ENCODE measurements at regions not wholly inside any gene's neighbourhood (a gene's known extent, or its start where the extent isn't known, plus 50 kb on each side); places are given as distances from the start of the nearest gene placed in this dataset.

DNA sequence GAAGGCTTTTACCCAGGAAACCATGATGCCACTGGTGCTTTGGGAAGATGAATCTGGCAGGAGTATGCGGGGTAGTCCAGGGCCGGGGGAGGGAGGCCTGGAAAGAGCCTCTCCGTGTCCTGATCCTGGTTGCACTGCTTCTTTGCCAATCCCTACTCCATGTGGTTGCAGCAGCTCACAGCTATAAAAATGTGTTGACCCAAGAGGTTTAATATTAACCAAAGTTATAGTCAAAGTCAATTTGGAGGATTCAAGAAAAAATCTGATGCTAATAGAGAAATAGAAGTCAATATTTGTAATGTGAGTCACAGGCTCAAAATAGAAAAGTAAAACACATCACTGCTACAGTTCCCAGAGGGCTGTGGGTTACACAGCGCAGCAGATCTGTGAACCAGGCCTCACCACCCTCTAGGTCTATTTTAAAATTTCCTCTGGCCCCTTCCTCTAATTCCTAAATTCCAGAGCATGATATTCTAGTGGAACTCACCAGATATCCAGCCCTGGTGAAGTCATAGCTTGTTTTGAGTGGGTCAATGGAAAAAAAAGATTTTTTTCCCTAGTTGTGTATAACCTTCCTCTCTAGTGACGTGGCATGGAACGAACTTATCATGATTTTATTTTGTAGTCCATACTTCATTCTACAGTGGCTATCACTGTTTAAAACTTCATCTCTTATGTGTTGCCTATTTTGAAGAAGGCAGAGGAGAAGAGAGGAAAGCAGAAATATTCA, 63.2 kb upstream of the BMP2 start:
- H3K36me3 ChIP-seq (replicated peaks in 1 of 2; ENCODE audit: control insufficient read depth in 1 of 2, insufficient read depth in 2 of 2, low read length in 2 of 2), result no peaks in the 10 kb centered on the region
- no peak overlapping the region for H3K9ac ChIP-seq (ENCODE audit: insufficient read depth, low read length, poor library complexity, severe bottlenecking)

DNA sequence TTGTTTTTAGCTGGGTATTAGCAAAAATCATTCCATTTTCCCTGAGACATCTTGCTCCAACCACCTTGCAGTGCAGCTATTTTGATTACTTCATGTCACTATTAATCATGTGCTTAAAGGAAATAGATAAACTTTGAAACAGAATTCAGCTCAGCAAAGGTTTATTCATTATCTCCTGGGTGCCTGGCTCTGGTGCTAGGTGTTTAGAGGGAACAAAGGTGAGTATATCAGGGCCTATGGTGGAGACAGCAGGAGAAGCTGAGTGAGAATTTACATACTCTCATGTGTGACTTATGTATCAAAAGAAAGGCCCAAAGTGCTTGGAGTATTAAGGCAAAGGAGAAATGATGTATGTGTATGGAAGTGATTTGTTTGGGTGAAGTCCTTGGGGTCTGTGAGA, 63.8 kb upstream of the BMP2 start:
- no peak overlapping the region for H3K27ac ChIP-seq (ENCODE audit: low read depth in 1 of 2, low read length in 2 of 2)
- TF ChIP-seq, protein P1, sequence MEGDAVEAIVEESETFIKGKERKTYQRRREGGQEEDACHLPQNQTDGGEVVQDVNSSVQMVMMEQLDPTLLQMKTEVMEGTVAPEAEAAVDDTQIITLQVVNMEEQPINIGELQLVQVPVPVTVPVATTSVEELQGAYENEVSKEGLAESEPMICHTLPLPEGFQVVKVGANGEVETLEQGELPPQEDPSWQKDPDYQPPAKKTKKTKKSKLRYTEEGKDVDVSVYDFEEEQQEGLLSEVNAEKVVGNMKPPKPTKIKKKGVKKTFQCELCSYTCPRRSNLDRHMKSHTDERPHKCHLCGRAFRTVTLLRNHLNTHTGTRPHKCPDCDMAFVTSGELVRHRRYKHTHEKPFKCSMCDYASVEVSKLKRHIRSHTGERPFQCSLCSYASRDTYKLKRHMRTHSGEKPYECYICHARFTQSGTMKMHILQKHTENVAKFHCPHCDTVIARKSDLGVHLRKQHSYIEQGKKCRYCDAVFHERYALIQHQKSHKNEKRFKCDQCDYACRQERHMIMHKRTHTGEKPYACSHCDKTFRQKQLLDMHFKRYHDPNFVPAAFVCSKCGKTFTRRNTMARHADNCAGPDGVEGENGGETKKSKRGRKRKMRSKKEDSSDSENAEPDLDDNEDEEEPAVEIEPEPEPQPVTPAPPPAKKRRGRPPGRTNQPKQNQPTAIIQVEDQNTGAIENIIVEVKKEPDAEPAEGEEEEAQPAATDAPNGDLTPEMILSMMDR (IDR thresholded peaks at IDR 0.05), result no peak
- no peak overlapping the region for H2AFZ ChIP-seq (ENCODE audit: insufficient read depth, low read depth, low read length, poor library complexity, severe bottlenecking)
- peaks cover 0 to 4% (median 0%) of the 10 kb centered on the region in 7 donors for H3K9me3 Mint-ChIP-seq
- no peaks in the 10 kb centered on the region for H3K9me3 ChIP-seq (replicated peaks in 1 of 2; ENCODE audit: control insufficient read depth in 1 of 2, insufficient read depth in 1 of 2, low read length in 2 of 2)
- H3K4me3 ChIP-seq (replicated peaks in 1 of 3; ENCODE audit: low read depth in 2 of 3, low read length in 3 of 3), result no peak overlapping the region
- H3K27me3 Mint-ChIP-seq (ENCODE audit: low read depth in 3 of 3), result peaks cover 16 to 23% (median 22%) of the 10 kb centered on the region in 3 donors
- H4K20me1 ChIP-seq (ENCODE audit: insufficient read depth, low read length), result no peaks in the 10 kb centered on the region
- H3K36me3 Mint-ChIP-seq, result peaks cover 0 to 10% of the 10 kb centered on the region in 2 donors
- H3K79me2 ChIP-seq (ENCODE audit: insufficient read depth, low read length), result no peaks in the 10 kb centered on the region
- peaks cover 39 to 40% of the 10 kb centered on the region in 2 donors for H3K4me1 ChIP-seq (ENCODE audit: control insufficient read depth in 1 of 2, insufficient read depth in 2 of 2, low read length in 2 of 2)
- H3K27ac Mint-ChIP-seq, result no peak overlapping the region
- no peaks in the 10 kb centered on the region for H3K36me3 ChIP-seq (replicated peaks in 1 of 2; ENCODE audit: control insufficient read depth in 1 of 2, insufficient read depth in 2 of 2, low read length in 2 of 2)
- no peak overlapping the region for H3K9ac ChIP-seq (ENCODE audit: insufficient read depth, low read length, poor library complexity, severe bottlenecking)
- H3K4me1 Mint-ChIP-seq, result peaks cover 54% of the 10 kb centered on the region
- no peak overlapping the region for H3K4me3 Mint-ChIP-seq
- no peak for DNase-seq
- intact Hi-C loops (cut with micrococcal nuclease), result no loop called here
- H3K4me2 ChIP-seq (replicated peaks; ENCODE audit: extremely low read depth, low read length, poor library complexity, severe bottlenecking), result no peak overlapping the region
- H3K27me3 ChIP-seq (ENCODE audit: control insufficient read depth in 2 of 2, insufficient read depth in 2 of 2, low read length in 2 of 2), result peaks cover 13 to 22% of the 10 kb centered on the region in 2 donors

More for the DNA sequence above, 63.2 kb upstream of the BMP2 start:
- Histone ChIP-seq H3K79me2 (ENCODE audit: insufficient read depth, low read length) (no peaks in the 10 kb centered on the region), H3K4me2 (replicated peaks; ENCODE audit: extremely low read depth, low read length, poor library complexity, severe bottlenecking) (no peak overlapping the region), H2AFZ (ENCODE audit: insufficient read depth, low read depth, low read length, poor library complexity, severe bottlenecking) (no peak overlapping the region), H3K9me3 (replicated peaks in 1 of 2; ENCODE audit: control insufficient read depth in 1 of 2, insufficient read depth in 1 of 2, low read length in 2 of 2) (no peaks in the 10 kb centered on the region), H3K4me3 (replicated peaks in 1 of 3; ENCODE audit: low read depth in 2 of 3, low read length in 3 of 3) (no peak overlapping the region), H3K27ac (ENCODE audit: low read depth in 1 of 2, low read length in 2 of 2) (no peak overlapping the region), H3K4me1 (ENCODE audit: control insufficient read depth in 1 of 2, insufficient read depth in 2 of 2, low read length in 2 of 2) (peaks cover 32 to 34% of the 10 kb centered on the region in 2 donors), H3K27me3 (ENCODE audit: control insufficient read depth in 2 of 2, insufficient read depth in 2 of 2, low read length in 2 of 2) (peaks cover 16 to 24% of the 10 kb centered on the region in 2 donors), H4K20me1 (ENCODE audit: insufficient read depth, low read length) (no peaks in the 10 kb centered on the region)
- Mint-ChIP-seq H3K27ac (no peak overlapping the region), H3K4me1 (peaks cover 48% of the 10 kb centered on the region), H3K27me3 (ENCODE audit: low read depth in 3 of 3) (peaks cover 20 to 26% (median 21%) of the 10 kb centered on the region in 3 donors), H3K9me3 (peaks cover 0 to 3% (median 0%) of the 10 kb centered on the region in 7 donors), H3K4me3 (no peak overlapping the region), H3K36me3 (peaks cover 0 to 10% of the 10 kb centered on the region in 2 donors)
- 92% methylated on average over 2 of the region's 6 CpGs for WGBS (ENCODE audit: insufficient coverage)
- DNase-seq, result no peak
- TF ChIP-seq, protein P1 (IDR thresholded peaks at IDR 0.05), result no peak
- intact Hi-C loops (cut with micrococcal nuclease), result no loop called here

Data from CD14-positive monocyte (primary cell).